Skeletal muscle satellite cell (primary cell): ENCODE measurements at regions not wholly inside any gene's neighbourhood (a gene's known extent, or its start where the extent isn't known, plus 50 kb on each side); places are given as distances from the start of the nearest gene placed in this dataset.
"Not testable (repeated sequence)": the region's sequence is repeated elsewhere in the genome, so short reads cannot be mapped to it uniquely, and the experiment has no call there.

ENCODE experiments used
- H3K27me3 ChIP-seq: 2 replicates; pipeline ENCODE4 v1.7.0; 2013; ENCODE audit warnings: low read length; ENCODE audit not compliant: control insufficient read depth, insufficient read depth
- H3K36me3 ChIP-seq: 2 replicates; pipeline ENCODE4 v1.7.0; 2013; ENCODE audit warnings: mild to moderate bottlenecking, control low read depth, low read length; ENCODE audit not compliant: insufficient read depth
- H3K4me1 ChIP-seq: 2 replicates; pipeline ENCODE4 v1.7.0; 2013; ENCODE audit warnings: low read length; ENCODE audit not compliant: control insufficient read depth, insufficient read depth
- H3K4me2 ChIP-seq: 2 replicates; pipeline ENCODE4 v1.7.0; 2013; ENCODE audit warnings: mild to moderate bottlenecking, low read length
- H3K4me3 ChIP-seq: 2 replicates; pipeline ENCODE4 v1.7.0; 2013; ENCODE audit warnings: low read length
- H3K9ac ChIP-seq: 2 replicates; pipeline ENCODE4 v1.7.0; 2013; ENCODE audit warnings: mild to moderate bottlenecking, low read depth, low read length, moderate library complexity
- H3K9me3 ChIP-seq: replicated peaks from 2 replicates; pipeline ENCODE4 v1.7.0; 2013; ENCODE audit warnings: mild to moderate bottlenecking, control low read depth, low read length

DNA sequence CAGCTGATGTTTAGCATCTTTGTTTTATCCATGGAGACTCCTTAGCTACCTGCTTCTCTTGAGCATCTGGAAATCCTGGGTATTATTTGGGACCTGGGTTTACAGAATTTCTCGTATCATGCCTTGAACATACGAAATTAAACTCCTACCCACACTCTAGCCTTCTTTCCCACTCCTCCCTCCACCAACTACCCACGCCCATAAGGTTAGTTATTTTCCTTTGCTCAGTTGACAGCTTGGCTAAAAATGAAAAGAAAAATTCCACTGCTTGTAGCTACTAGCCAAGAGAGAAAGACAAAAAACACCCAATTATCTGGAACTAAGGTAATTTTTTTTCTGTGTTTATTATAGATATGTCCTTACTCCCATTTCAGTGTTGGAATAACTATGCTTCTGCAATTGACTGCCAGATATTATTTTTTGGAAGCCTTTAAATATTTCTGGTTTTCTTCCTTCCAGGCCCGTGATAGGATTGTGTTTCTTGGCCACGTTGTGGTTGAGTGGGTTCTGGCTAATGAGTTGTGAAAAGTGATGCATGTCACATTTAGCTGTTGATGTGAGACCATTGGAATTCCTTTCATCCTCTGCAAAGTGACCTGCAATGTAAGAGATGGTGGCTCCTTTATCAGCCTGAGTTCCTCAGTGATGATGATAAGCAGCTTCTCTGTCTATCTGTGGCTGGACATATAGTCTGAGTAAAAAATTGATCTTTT, 308.1 kb downstream of the LRRC70 start:
- Histone ChIP-seq H3K4me3 (no peak overlapping the region), H3K9me3 (no peaks in the 10 kb centered on the region), H3K36me3 (no peaks in the 10 kb centered on the region), H3K9ac (no peak overlapping the region), H3K27me3 (peaks cover 3% of the 10 kb centered on the region), H3K4me2 (no peak overlapping the region), H3K4me1 (no peaks in the 10 kb centered on the region)

DNA sequence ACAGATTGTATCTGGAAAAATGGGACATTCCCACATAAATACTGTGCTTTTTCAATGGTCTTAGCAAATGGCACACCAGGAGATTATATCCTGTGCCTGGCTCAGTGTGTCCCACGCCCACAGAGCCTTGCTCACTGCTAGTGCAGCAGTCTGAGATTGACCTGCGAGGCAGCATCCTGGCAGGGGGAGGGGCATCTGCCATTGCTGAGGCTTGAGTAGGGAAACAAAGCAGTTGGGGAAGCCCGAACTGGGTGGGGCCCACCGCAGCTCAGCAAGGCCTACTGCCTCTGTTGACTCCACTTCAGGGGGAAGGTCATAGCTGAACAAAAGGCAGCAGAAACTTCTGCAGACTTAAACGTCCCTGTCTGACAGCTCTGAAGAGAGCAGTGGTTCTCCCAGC, 258.7 kb downstream of the LRRC70 start:
- not testable (repeated sequence) for H3K27me3 ChIP-seq, H3K4me2 ChIP-seq, H3K9me3 ChIP-seq, H3K4me1 ChIP-seq, H3K9ac ChIP-seq, H3K36me3 ChIP-seq, H3K4me3 ChIP-seq

GRCh38 chr5:62829604-62829986, 251.0 kb downstream of the LRRC70 start:
- H3K9me3 ChIP-seq, result no peaks in the 10 kb centered on the region
- no peaks in the 10 kb centered on the region for H3K4me1 ChIP-seq
- H3K4me3 ChIP-seq, result no peak overlapping the region
- no peaks in the 10 kb centered on the region for H3K27me3 ChIP-seq
- H3K9ac ChIP-seq, result no peak overlapping the region
- H3K36me3 ChIP-seq, result no peaks in the 10 kb centered on the region
- H3K4me2 ChIP-seq, result no peak overlapping the region

- Histone ChIP-seq H3K4me3 (no peak overlapping the region), H3K4me2 (no peak overlapping the region), H3K9me3 (no peaks in the 10 kb centered on the region), H3K36me3 (no peaks in the 10 kb centered on the region), H3K9ac (no peak overlapping the region), H3K4me1 (no peaks in the 10 kb centered on the region), H3K27me3 (no peaks in the 10 kb centered on the region)
Measured at GRCh38 chr5:62828742-62829603, 250.4 kb downstream of the LRRC70 start.

- no peaks in the 10 kb centered on the region for H3K36me3 ChIP-seq
- no peak overlapping the region for H3K4me2 ChIP-seq
- H3K27me3 ChIP-seq, result no peaks in the 10 kb centered on the region
- no peaks in the 10 kb centered on the region for H3K9me3 ChIP-seq
- no peak overlapping the region for H3K4me3 ChIP-seq
- H3K4me1 ChIP-seq, result no peaks in the 10 kb centered on the region
- no peak overlapping the region for H3K9ac ChIP-seq
Measured at GRCh38 chr5:62825623-62826220, 247.1 kb downstream of the LRRC70 start.

- no peaks in the 10 kb centered on the region for H3K27me3 ChIP-seq
- no peaks in the 10 kb centered on the region for H3K9me3 ChIP-seq
- no peaks in the 10 kb centered on the region for H3K36me3 ChIP-seq
- no peak overlapping the region for H3K4me2 ChIP-seq
- no peak overlapping the region for H3K9ac ChIP-seq
- H3K4me1 ChIP-seq, result no peaks in the 10 kb centered on the region
- H3K4me3 ChIP-seq, result no peak overlapping the region
Measured at GRCh38 chr5:62824936-62825335, 246.3 kb downstream of the LRRC70 start.

GRCh38 chr5:62817043-62817442, 238.4 kb downstream of the LRRC70 start:
- not testable (repeated sequence) for H3K36me3 ChIP-seq, H3K4me2 ChIP-seq, H3K4me3 ChIP-seq, H3K27me3 ChIP-seq, H3K4me1 ChIP-seq, H3K9ac ChIP-seq, H3K9me3 ChIP-seq

GRCh38 chr5:62814991-62815390, 236.4 kb downstream of the LRRC70 start:
- Histone ChIP-seq H3K4me1 (no peaks in the 10 kb centered on the region), H3K27me3 (no peaks in the 10 kb centered on the region), H3K9me3 (no peaks in the 10 kb centered on the region), H3K36me3 (no peaks in the 10 kb centered on the region), H3K9ac (no peak overlapping the region), H3K4me3 (no peak overlapping the region), H3K4me2 (no peak overlapping the region)

DNA sequence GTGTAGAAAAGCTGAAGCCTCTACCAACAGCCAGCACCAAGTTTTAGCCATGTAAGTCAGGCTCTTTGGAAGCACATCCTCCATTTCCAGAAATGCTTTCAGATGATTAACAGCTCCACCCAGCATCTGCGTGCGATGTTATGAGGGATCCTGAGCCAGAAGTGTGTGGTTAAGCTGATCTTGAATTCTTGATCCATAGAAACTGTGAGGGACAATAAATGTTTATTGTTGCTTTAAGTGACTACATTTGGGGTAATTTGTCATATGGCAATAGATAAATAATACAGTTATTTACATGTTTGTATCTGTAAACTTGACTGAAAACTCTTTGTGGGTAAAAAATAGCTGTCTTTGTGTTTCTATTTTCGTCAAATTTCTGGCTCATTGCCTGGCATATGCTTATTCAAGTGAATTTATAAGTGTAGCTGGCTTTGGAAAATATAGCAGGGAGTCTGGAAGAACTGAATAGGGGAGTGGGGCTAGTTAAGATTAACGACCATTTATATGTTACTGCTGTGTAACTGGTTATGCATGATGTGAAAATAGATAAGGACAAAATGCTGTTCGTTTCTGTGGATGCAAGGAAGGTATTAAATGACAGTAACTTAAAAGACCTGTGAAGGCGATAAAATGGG, 234.1 kb downstream of the LRRC70 start:
- no peak overlapping the region for H3K4me3 ChIP-seq
- H3K9ac ChIP-seq, result no peak overlapping the region
- H3K4me2 ChIP-seq, result no peak overlapping the region
- no peaks in the 10 kb centered on the region for H3K9me3 ChIP-seq
- no peaks in the 10 kb centered on the region for H3K4me1 ChIP-seq
- H3K27me3 ChIP-seq, result no peaks in the 10 kb centered on the region
- no peaks in the 10 kb centered on the region for H3K36me3 ChIP-seq

GRCh38 chr5:62804819-62805218, 226.2 kb downstream of the LRRC70 start:
- not testable (repeated sequence) for H3K27me3 ChIP-seq, H3K4me3 ChIP-seq, H3K4me1 ChIP-seq, H3K4me2 ChIP-seq, H3K9ac ChIP-seq, H3K9me3 ChIP-seq, H3K36me3 ChIP-seq

GRCh38 chr5:62795926-62796325, 217.3 kb downstream of the LRRC70 start:
- no peaks in the 10 kb centered on the region for H3K9me3 ChIP-seq
- no peaks in the 10 kb centered on the region for H3K36me3 ChIP-seq
- H3K4me1 ChIP-seq, result no peaks in the 10 kb centered on the region
- no peak overlapping the region for H3K9ac ChIP-seq
- no peak overlapping the region for H3K4me3 ChIP-seq
- no peak overlapping the region for H3K4me2 ChIP-seq
- no peaks in the 10 kb centered on the region for H3K27me3 ChIP-seq
